IPS DF 6.9 (cell line): ENCODE measurements at regions not wholly inside any gene's neighbourhood (a gene's known extent, or its start where the extent isn't known, plus 50 kb on each side); places are given as distances from the start of the nearest gene placed in this dataset.

Source experiments
- DNase-seq: peaks from one replicate; pipeline ENCODE4 v3.0.0-alpha.2; 2013; ENCODE audit warnings: low read depth, low spot score
- H3K27ac ChIP-seq: one replicate; pipeline ENCODE4 v1.5.1; 2013; ENCODE audit warnings: low read length, control low read depth
- H3K27me3 ChIP-seq: 2 replicates; pipeline ENCODE4 v1.6.1; 2013; ENCODE audit warnings: mild to moderate bottlenecking, low read length; ENCODE audit not compliant: control insufficient read depth, insufficient read depth
- H3K36me3 ChIP-seq: 2 replicates; pipeline ENCODE4 v1.6.1; 2013; ENCODE audit warnings: low read length; ENCODE audit not compliant: control insufficient read depth, insufficient read depth
- H3K4me1 ChIP-seq: 2 replicates; pipeline ENCODE4 v1.6.1; 2013; ENCODE audit warnings: low read length; ENCODE audit not compliant: control insufficient read depth, insufficient read depth
- H3K4me3 ChIP-seq: 2 replicates; pipeline ENCODE4 v1.5.1; 2013; ENCODE audit warnings: mild to moderate bottlenecking, low read length
- H3K9me3 ChIP-seq: 2 replicates; pipeline ENCODE4 v1.6.1; 2013; ENCODE audit warnings: low read length, inconsistent platforms; ENCODE audit not compliant: control insufficient read depth, insufficient read depth
- WGBS: extraction: QIAGEN DNeasy Blood & Tissue Kit; methylation state at CpG from one replicate; pipeline ENCODE4 v1.1.7; 2013; ENCODE audit warnings: mixed read lengths, missing lambda C conversion rate; ENCODE audit not compliant: insufficient read length, insufficient coverage; 5-methylcytosine and 5-hydroxymethylcytosine counted together

GRCh38 chr4:180942367-180942916 is 1300.8 kb upstream of the TENM3 start:
- WGBS: no CpG with 5 or more reads among the region's 5 CpGs
- no peak overlapping the region for H3K27ac ChIP-seq
- H3K4me1 ChIP-seq: no peaks in the 10 kb centered on the region
- H3K27me3 ChIP-seq: no peaks in the 10 kb centered on the region
- DNase-seq: no peak
- no peaks in the 10 kb centered on the region for H3K9me3 ChIP-seq
- H3K4me3 ChIP-seq: no peak overlapping the region
- no peaks in the 10 kb centered on the region for H3K36me3 ChIP-seq

GRCh38 chr4:180946188-180946587 is 1297.0 kb upstream of the TENM3 start:
- no peak overlapping the region for H3K4me3 ChIP-seq
- H3K4me1 ChIP-seq: no peaks in the 10 kb centered on the region
- H3K36me3 ChIP-seq: no peaks in the 10 kb centered on the region
- no peak overlapping the region for H3K27ac ChIP-seq
- no peaks in the 10 kb centered on the region for H3K9me3 ChIP-seq
- WGBS: no CpG with 5 or more reads among the region's 4 CpGs
- H3K27me3 ChIP-seq: no peaks in the 10 kb centered on the region
- no peak for DNase-seq

- Histone ChIP-seq H3K4me1 (no peaks in the 10 kb centered on the region), H3K9me3 (no peaks in the 10 kb centered on the region), H3K27me3 (no peaks in the 10 kb centered on the region), H3K4me3 (no peak overlapping the region), H3K36me3 (no peaks in the 10 kb centered on the region), H3K27ac (no peak overlapping the region)
- WGBS: no CpG with 5 or more reads among the region's 5 CpGs
- no peak for DNase-seq
Observed at GRCh38 chr4:180947425-180947824, 1295.8 kb upstream of the TENM3 start.

- H3K4me3 ChIP-seq: no peak overlapping the region
- H3K27me3 ChIP-seq: no peaks in the 10 kb centered on the region
- no CpG with 5 or more reads among the region's 7 CpGs for WGBS
- H3K27ac ChIP-seq: no peak overlapping the region
- DNase-seq: no peak
- H3K9me3 ChIP-seq: no peaks in the 10 kb centered on the region
- H3K36me3 ChIP-seq: no peaks in the 10 kb centered on the region
- no peaks in the 10 kb centered on the region for H3K4me1 ChIP-seq
Observed at GRCh38 chr4:180949424-180950213, 1293.6 kb upstream of the TENM3 start.

- WGBS: no CpG with 5 or more reads among the region's 1 CpG
- H3K27me3 ChIP-seq: no peaks in the 10 kb centered on the region
- no peaks in the 10 kb centered on the region for H3K4me1 ChIP-seq
- no peak for DNase-seq
- H3K4me3 ChIP-seq: no peak overlapping the region
- no peaks in the 10 kb centered on the region for H3K36me3 ChIP-seq
- H3K27ac ChIP-seq: no peak overlapping the region
- H3K9me3 ChIP-seq: no peaks in the 10 kb centered on the region
Observed at GRCh38 chr4:180950377-180950776, 1292.8 kb upstream of the TENM3 start.

GRCh38 chr4:180951312-180951711 is 1291.9 kb upstream of the TENM3 start:
- Histone ChIP-seq H3K9me3 (no peaks in the 10 kb centered on the region), H3K4me3 (no peak overlapping the region), H3K27ac (no peak overlapping the region), H3K36me3 (no peaks in the 10 kb centered on the region), H3K27me3 (no peaks in the 10 kb centered on the region), H3K4me1 (no peaks in the 10 kb centered on the region)
- no CpG with 5 or more reads among the region's 2 CpGs for WGBS
- no peak for DNase-seq

- H3K4me1 ChIP-seq: no peaks in the 10 kb centered on the region
- no peaks in the 10 kb centered on the region for H3K27me3 ChIP-seq
- WGBS: no CpG with 5 or more reads among the region's 4 CpGs
- H3K36me3 ChIP-seq: no peaks in the 10 kb centered on the region
- H3K9me3 ChIP-seq: no peaks in the 10 kb centered on the region
- H3K4me3 ChIP-seq: no peak overlapping the region
- no peak for DNase-seq
- no peak overlapping the region for H3K27ac ChIP-seq
Observed at GRCh38 chr4:180953572-180953971, 1289.6 kb upstream of the TENM3 start.

- Histone ChIP-seq H3K4me3 (no peak overlapping the region), H3K27me3 (no peaks in the 10 kb centered on the region), H3K27ac (no peak overlapping the region), H3K4me1 (no peaks in the 10 kb centered on the region), H3K36me3 (no peaks in the 10 kb centered on the region), H3K9me3 (no peaks in the 10 kb centered on the region)
- DNase-seq: no peak
- no CpG with 5 or more reads among the region's 4 CpGs for WGBS
Observed at GRCh38 chr4:180960743-180961401, 1282.3 kb upstream of the TENM3 start.

- Histone ChIP-seq H3K4me3 (no peak overlapping the region), H3K9me3 (no peaks in the 10 kb centered on the region), H3K27me3 (no peaks in the 10 kb centered on the region), H3K4me1 (no peaks in the 10 kb centered on the region), H3K27ac (no peak overlapping the region), H3K36me3 (no peaks in the 10 kb centered on the region)
- no CpG with 5 or more reads among the region's 3 CpGs for WGBS
- no peak for DNase-seq
Observed at GRCh38 chr4:180962268-180962667, 1280.9 kb upstream of the TENM3 start.

GRCh38 chr4:180966312-180966711 is 1276.9 kb upstream of the TENM3 start:
- no peak overlapping the region for H3K4me3 ChIP-seq
- H3K27ac ChIP-seq: no peak overlapping the region
- no peak for DNase-seq
- H3K4me1 ChIP-seq: no peaks in the 10 kb centered on the region
- WGBS: 100% methylated on average over 2 of the region's 2 CpGs
- H3K9me3 ChIP-seq: no peaks in the 10 kb centered on the region
- no peaks in the 10 kb centered on the region for H3K27me3 ChIP-seq
- H3K36me3 ChIP-seq: no peaks in the 10 kb centered on the region
